ENCODE measurements at regions not wholly inside any gene's neighbourhood (a gene's known extent, or its start where the extent isn't known, plus 50 kb on each side); places are given as distances from the start of the nearest gene placed in this dataset.

DNA sequence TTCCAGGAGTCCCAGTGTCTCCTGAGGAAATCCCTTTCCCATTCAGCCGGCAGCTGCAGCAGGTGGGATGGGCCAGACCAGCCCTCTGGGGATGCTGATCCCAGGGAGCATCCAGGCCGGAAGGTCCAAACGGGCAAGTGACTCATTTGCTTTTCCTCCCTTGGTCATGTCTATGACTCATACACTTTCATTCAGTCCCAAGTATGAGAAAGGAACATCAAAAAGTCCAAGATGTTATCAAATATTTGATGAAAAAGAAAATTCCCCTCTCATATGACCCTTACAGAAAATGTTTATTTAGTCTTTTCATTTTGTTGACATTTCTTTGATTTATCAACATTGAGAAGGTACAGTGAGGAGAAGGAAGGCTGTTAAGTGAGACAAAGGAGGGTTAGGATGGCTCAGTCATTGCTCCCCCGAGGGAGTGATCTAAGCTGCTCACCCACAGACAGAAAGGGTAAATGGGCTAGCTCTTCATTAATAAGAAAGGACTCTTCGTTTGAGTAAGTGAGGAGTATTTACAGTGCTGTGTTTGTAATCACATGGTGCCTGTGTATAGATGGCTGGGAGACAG, 117.6 kb upstream of the ANKRD55 start:
- DNase-seq (ENCODE audit: low read depth in 2 of 2) = peak; percentile 26 to 27

DNA sequence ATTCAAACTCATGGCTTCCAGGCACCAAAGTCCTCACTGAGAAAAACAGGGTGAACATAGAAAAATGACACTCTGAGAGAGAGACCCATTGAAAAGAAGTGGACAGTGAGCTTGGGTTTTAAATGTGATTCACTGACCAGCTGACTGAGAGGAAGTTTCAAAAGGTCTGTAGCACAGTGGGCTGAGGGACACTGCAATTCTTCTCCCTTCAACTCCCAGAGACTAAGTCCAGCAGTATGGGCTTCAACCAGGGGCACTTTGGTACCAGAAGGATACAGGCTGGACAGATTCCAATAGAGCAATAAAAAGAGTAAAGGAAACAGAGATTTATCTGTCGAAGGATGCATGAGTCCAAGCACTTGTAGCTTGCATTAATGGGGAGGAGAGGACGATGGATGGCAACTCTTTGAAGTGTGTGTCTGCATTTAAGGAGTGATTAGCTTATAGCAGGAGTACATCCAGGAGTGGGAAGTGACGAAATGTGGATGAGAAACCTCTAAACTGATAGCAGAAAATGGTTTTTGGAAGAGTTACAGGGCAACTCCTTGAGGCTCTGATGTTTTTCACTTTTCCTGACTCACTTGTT, 117.0 kb upstream of the ANKRD55 start:
- no peak for DNase-seq (ENCODE audit: low read depth in 2 of 2)

DNA sequence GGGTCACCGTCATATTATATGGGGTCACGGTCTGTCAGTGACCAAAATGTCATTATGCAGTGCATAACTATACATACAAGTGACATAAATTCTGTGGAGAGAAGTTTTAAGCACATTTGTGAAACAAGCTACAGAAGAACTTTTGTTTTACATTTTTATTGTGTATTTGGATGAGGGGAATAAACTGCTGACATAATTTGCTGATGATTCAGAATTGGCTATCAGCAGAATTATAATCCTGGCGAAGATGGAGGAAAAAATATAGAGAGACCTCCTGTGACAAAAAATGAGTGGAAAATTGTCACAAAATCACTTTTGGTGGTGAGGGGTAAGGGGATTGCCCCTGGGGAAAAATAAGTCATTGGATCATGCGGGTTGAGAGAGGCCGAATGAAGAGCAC, 116.3 kb upstream of the ANKRD55 start:
- DNase-seq (ENCODE audit: low read depth in 2 of 2) = no peak

DNA sequence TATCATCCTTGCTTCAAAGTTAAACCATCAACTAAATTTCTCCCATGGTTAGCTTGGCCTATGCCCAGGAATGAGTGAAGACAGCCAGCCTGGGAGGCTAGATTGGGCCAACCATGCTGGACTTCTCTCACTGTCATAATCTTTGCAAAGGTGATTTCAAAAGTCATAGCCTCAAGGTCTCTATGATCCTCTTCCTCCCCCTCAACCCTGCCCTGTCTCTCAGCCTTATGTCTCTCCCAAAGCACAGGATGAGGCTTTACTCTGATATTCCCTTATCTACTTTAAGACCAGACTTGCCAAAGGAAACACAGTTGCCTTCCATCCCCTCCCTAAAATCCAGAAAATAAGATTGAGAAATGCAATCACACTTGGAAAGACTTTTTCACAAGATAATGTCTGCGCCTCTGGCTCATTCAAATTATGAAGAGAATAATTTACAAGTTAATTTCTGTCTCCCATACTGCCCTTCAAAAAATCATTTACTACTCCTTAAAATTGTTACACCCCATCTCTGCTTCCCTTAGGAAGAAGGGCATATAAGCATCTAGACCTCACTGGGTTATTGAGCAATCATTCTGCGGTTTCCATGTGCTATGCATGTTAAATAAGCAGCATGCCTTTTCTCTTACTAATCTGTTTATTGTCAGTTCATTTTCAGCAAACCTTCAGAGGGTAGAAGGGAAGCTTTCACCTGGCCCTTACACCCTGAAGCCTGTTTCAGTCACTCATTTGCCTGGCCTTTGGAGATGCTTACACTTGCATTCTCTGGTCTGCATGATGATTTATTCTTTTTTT, 113.8 kb upstream of the ANKRD55 start:
- DNase-seq (ENCODE audit: low read depth in 2 of 2) = peak; percentile 86

DNA sequence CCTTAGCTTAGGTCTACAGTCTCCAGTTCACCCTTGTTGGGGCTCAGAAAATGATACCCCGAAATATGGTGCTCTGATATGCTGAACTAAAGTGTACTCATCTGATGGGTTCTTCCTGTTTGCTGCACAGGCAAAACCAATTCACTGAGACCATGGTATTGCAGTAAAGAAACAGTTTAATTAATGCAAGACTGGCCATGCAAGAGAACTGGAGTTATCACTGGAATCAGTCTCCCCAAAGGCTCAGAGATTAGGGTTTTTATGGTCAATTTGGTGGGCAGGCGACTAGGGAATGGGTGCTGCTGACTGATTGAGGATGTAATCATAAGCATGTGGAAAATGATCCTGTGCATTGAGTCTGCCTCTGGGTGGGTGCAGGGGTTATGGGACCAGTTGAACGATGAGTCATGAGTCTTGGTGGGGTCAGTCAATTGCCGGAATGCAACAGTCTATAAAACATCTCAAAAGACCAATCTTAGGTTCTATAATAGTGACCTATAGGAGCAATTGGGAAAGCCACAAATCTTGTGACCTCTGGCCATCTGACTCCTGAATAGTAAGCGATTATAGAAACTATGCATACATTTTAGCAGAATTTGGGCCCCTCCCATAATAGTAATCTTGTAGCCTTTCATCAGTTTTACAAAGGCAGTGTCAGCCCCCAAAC, 113.0 kb upstream of the ANKRD55 start:
- no peak for DNase-seq (ENCODE audit: low read depth in 2 of 2)

DNA sequence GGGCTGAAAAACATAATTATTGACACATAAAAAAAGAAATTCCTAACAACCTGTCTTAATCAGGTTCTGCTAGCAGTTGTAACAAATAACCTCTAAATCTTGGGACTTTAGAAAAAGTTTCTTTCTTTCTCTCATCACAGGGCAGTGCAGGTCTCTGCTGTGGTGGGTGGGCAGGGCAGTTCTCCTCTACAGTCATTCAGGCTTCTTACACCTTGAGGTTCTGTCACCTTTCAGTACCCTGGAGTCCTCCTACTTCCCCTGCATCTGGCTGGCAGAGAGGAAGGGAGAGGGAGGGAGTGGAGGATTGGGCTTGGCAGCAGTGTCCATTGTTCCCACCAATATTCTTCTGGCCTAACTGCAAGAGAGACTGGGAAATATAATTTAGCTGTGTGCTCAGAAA, 112.2 kb upstream of the ANKRD55 start:
- no peak for DNase-seq (ENCODE audit: low read depth in 2 of 2)

DNA sequence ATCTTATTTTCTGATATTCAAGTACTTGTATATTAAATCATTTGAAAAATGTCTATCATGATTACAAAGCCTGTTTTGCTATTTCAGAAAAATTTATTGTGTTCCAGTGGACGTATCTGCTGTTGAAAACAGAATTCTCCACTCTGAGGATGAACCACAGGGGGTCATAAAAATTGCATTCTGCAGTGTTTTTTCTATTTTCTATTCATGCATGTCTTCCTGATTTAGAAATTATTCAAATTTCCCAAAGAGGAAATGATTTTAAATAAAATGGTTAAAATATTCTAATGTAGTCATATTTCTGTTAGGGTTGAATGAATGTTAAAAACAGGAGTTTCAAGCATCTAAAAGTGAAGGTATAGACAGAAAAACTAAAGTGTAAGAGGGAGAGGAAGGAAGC, 111.5 kb upstream of the ANKRD55 start:
- DNase-seq (ENCODE audit: low read depth in 2 of 2) = no peak

DNA sequence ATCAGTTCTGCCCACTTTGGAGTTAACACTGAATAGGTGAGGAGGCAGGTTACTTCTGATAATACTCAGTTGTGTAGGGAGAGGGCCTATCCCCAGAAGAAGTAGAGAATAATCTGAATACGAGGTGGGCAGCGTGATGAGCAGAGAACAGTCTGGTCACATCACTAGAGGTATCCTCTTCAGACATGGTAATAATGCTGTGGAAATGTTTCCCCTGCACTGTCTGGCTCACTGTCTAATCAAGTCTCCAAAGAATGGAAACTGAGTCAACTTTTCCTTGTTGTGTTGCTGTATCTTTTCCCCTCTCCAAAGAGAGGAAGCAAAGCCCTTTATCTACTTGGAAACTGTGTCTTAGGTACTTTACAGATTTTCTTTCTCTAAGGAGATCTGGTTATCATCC, 110.9 kb upstream of the ANKRD55 start:
- DNase-seq (ENCODE audit: low read depth in 2 of 2) = no peak

DNA sequence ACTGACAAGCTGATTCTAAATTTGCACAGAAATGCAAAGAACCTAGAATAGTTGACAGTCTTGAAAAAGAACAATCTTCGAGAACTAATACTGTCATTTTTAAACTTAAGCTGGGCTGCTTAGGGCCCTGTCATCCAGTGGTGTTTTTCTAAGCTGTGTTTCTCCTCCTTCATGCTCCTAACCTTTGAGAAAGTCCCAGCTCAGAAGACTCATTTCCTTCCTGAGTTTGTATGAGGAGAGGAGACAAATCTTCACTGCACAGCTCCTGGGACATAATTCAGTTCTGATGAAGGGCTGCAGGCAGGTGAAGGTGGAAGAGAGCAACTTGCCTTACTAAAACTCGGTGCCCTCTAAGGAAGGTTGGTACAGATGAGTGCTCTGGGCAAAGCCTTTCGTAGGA, 109.5 kb upstream of the ANKRD55 start:
- DNase-seq (ENCODE audit: low read depth in 2 of 2) = no peak

DNA sequence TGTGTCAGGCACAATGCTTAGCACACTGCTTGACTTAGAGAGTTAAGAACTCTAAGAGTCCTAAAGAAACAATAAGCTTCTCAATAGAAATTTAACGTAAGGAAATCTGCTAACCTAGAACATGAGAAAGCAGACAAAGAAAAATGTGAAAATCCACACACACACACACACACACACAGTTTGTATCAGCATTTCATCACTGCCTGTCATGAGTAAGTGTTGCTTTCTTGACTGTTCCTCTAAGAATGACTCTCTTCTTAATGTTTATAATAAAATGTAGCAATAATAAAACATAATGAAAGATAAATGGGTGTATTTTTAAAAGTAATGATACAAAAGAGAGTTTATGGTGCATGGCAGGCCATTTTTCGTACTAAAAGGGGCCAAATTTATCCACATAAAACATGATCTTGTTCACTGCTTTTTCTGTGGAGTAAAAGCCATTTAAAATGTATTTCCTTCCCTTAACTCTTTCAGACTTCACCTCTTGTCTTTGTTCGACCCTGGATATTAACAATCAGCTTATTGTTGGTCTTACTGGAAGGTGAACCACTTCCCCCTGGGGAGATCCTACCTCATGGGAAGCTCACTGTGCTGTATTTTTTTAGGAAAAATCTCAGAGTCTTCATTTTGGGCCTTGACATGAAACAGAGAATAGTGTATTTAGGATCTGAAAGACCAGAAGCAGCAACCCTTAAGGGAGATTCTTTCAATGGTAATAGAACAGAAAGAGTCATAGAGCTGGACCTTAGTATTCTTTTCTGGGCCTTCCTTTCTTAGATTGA, 107.3 kb upstream of the ANKRD55 start:
- no peak for DNase-seq (ENCODE audit: low read depth in 2 of 2)

DNA sequence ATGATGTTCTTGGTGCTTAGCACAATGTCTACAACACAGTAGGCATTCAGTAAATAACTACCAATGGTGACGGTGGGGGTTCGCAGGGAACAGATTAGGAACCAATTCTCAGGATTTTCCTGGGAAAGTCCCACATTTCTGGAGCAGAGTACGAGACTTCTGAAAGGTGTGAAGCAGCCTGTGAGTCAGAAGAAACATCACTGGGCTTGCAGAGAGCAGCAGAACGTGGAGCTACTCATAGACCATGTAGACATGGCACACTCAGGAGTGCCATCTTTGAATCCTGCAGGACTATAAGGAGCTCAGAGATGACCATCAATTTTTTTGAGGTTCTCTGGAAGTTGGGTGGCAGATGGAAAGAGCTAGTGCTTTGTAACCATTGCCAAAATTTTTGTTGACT, 106.6 kb upstream of the ANKRD55 start:
- no peak for DNase-seq (ENCODE audit: low read depth in 2 of 2)

DNA sequence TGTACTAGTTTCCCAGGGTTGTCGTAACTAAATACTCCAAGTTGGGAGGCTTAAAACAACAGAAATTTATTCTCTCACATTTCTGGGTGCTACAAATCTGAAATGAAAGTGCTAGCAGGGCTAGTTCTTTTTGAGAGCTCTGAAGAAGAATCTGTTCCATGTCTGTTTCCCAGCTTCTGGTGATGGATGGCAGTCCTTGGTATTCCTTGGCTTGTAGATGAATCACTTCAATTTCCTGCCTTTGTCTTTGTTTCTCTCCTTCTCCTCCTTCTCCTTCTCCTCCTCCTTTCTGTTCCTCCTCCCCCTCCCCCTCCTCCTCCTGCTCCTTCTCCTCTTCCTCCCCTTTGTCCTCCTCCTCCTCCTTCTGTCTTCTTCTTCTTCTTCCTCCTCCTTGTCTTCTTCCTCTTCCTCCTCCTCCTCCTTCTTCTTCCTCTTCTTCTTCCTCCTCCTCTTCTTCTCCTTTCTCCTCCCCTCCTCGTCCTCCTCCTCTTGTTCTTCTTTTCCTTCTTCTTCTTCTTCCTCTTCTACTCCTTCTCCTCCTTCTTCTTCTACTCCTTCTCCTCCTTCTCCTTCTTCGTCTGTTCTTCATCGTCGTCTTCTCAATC, 104.7 kb upstream of the ANKRD55 start:
- DNase-seq (ENCODE audit: low read depth in 2 of 2) = no peak

DNA sequence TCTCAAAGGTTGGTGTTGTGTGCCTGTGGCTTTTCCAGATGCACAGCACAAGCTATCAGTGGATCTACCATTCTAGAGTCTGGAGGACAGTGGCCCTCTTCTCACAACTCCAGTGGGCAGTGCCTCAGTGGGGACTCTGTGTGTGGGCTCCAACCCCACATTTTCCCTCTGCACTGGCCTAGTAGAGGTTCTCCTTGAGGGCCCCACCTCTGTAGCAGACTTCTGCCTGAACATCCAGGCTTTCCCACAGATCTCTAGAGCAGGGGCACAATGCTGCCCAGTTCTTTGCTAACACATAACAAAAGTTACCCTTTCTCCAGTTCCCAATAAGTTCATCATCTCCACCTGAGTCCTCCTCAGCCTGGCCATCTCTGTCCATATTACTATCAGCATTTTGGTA, 102.1 kb upstream of the ANKRD55 start:
- no peak for DNase-seq (ENCODE audit: low read depth in 2 of 2)

DNA sequence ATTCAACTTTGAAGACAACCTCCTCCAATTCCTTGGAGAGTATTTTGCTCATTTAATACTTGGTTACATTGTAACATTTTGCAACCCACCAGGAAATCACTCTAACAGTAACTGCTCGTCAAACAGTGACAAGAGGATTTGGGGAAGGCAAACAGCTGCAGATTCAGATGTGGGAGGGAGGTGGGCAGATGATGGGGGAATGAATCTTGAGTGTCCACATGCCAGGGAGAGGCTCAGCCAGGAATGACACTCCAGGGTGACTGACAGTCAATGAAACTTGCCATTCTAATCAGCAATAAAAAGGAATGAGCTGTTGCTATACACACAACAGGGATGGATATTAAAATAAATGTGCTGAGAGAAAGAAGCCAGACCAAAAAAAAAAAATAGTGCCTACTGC, 97.7 kb upstream of the ANKRD55 start:
- DNase-seq (ENCODE audit: low read depth in 2 of 2) = no peak

DNA sequence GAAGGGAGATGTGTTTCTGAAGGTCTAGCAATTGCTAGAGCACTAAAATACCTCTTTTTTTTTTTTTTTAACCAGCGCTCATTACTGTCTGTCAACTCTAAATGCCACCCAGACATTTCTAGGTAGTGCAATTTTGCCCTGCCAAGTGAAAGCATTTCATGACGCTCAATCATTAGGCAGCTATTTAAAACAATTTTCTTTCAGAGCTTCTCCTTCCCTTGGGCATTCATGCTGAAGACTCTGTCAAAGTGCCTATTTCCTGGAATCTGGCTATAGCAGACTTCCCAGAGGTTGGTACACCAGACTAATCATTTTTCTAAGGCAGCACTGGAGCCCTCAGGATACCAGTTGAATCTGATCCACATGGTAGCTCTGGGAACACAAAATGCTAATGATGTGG, 97.0 kb upstream of the ANKRD55 start:
- DNase-seq (ENCODE audit: low read depth in 2 of 2) = no peak

DNA sequence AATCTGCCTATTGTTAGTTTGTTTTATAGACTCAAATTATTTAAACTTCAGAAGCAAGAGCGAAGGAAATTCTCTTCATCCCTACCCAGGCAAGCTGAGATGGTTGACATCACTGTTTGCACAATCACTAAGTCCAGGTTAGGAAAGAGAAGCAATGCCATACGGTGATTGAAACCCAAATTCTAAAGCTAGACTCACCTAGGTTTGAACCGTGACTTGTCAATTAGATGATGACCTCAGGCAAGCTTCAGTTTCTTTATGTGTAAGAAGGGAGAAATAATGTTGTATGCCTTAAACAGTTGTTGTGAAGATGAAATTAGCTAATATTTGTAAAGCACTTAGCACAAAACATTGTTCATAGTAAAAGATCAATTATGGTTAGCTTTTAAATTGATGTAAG, 96.5 kb upstream of the ANKRD55 start:
- no peak for DNase-seq (ENCODE audit: low read depth in 2 of 2)

DNA sequence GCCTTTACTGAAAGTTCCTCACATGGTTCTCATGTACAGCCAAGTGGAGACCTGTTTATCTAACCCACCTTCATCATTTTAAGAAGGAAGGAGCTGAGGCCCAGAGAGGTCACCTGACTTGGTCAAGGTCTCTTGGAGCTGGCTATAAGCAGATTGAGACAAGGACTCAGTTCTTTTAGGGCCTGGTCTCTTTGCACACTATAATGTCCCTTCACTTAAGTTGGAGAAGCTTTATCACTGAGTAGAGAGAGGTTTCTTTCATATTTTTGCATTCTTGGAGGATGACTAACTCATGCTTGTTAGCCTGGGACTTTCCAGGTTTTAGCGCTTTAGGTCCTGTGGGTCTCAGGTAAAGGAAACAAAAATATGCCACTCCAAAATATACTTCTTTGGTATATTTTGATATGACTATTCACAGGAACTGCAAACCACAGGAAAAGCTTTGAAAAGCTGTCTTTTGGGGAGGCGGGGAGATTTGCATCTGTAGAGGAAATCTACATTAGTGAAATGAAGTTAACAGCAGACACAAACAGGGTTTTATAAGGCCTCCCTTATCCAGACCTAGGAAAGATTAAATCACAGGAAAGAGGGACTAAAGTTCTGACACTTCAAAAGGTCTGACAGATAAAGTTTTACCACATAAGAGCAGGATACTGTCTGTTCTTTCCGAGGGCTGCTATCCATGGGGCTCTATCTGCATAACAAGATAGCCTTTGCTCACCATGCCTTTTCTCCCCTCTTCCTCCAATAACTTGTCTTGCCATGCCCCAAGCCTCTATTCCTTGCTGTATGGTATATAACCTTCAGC, 95.8 kb upstream of the ANKRD55 start:
- DNase-seq (ENCODE audit: low read depth in 2 of 2) = no peak

DNA sequence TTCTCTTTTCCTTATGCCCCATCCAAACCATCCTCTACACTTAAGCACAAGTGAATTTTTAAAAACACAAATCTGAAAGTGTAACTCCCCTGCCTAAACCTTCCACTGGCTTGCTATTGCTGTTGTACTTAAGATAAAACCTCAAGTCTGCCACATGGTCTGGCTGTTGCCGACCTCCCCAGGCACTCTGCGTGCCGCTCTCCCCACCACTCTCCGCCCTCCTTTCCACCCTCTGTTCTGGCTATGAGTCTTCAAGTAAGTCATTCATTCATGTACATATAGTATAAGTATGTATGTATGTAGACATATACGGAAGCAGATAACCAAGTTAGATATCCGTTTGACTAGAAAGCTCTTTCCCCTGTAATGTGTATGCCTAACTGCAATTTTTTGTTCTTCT, 94.7 kb upstream of the ANKRD55 start:
- DNase-seq (ENCODE audit: low read depth in 2 of 2) = no peak

DNA sequence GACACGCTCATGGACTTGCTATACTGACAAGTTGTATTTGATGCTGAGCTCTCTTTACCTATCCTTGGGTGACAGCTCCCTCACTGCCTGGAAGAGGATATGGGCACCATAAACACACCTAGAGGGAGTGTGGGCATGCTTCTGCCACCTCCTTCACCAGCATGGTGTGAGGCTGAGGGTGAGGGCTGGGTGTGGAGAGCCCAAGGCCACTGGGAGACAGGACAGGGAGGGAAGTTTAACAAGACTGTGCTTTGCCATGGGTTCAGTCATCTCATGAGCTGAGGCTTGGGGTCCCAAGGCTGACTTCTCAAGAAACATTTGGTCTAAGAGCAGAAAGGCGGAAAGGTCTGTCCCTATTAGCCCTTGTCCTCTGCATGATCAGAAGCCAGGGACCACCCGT, 93.6 kb upstream of the ANKRD55 start:
- no peak for DNase-seq (ENCODE audit: low read depth in 2 of 2)

DNA sequence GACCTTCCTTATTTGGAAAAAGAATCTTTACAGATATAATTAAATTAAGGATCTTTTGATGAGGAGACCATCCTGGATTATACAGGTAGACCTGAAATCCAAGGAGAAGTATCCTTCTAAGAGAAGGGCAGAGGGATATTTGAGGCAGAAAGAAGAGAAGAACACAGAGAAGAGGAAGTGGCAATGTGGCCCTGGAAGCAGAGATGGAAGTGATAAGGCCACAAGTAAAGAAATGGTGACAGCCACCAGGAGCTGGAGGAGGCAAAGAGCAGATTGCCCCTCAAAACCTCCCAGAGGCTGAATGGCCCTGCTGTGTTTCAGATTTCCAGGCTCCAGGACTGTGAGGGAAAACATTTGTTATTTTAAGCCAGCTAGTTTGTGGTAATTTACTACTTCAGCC, 93.0 kb upstream of the ANKRD55 start:
- DNase-seq (ENCODE audit: low read depth in 2 of 2) = no peak

DNA sequence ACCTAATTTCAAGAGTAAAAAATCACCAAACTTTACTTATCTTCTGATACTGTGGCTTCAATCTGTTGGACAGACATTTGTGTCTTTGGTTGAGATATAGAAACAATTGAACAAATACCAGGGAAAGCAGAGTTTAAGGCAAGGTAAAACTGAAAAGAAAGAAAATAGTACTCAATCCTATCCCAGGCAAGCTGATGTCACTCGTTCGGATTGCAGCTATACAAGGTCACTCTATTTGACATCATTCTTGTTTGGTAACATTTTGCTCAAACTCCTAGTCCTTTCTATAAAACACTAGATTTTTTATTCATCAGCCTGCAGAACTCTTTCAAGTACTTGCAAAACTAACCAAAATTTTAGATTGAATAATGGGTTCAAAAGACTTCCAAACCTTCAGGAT, 91.9 kb upstream of the ANKRD55 start:
- no peak for DNase-seq (ENCODE audit: low read depth in 2 of 2)
